22Rv1 (cell line): ENCODE measurements at regions not wholly inside any gene's neighbourhood (a gene's known extent, or its start where the extent isn't known, plus 50 kb on each side); places are given as distances from the start of the nearest gene placed in this dataset.

Experiments used
- H3K27ac ChIP-seq: fragments of 450-650 bp; 2 replicates; pipeline ENCODE4 v1.5.1; 2017
- CTCF ChIP-seq: fragments of 450-650 bp; IDR thresholded peaks from 2 replicates; pipeline ENCODE4 v1.5.1; 2017; ENCODE audit warnings: mild to moderate bottlenecking
- ZFX ChIP-seq: fragments of 450-650 bp; IDR thresholded peaks from 2 replicates; pipeline ENCODE4 v1.6.1; 2017; ENCODE audit warnings: antibody characterized with exemption, borderline replicate concordance

GRCh38 chr9:103867886-103868285 lies 226.2 kb upstream of the SMC2 start:
- TF ChIP-seq CTCF (no peak), ZFX (no peak)
- H3K27ac ChIP-seq = no peak overlapping the region

- H3K27ac ChIP-seq = no peak overlapping the region
- no peak for TF ChIP-seq ZFX
- TF ChIP-seq CTCF = 0 out of 2 replicates have a peak, but pooled peaks have one; percentile 3
Observed at GRCh38 chr9:103872811-103873210, 221.3 kb upstream of the SMC2 start.

- H3K27ac ChIP-seq = no peak overlapping the region
- TF ChIP-seq ZFX = no peak
- no peak for TF ChIP-seq CTCF
Observed at GRCh38 chr9:103881419-103881818, 212.7 kb upstream of the SMC2 start.

- TF ChIP-seq ZFX (no peak), CTCF (no peak)
- no peak overlapping the region for H3K27ac ChIP-seq
Observed at GRCh38 chr9:103889989-103890388, 204.1 kb upstream of the SMC2 start.

- TF ChIP-seq ZFX (no peak), CTCF (no peak)
- H3K27ac ChIP-seq = no peak overlapping the region
Observed at GRCh38 chr9:103894184-103894583, 199.9 kb upstream of the SMC2 start.

- H3K27ac ChIP-seq = no peak overlapping the region
- TF ChIP-seq ZFX (no peak), CTCF (no peak)
Observed at GRCh38 chr9:103898550-103898949, 195.6 kb upstream of the SMC2 start.

GRCh38 chr9:103899866-103900265 lies 194.2 kb upstream of the SMC2 start:
- TF ChIP-seq ZFX (no peak), CTCF (no peak)
- no peak overlapping the region for H3K27ac ChIP-seq
